K562 (cell line): ENCODE measurements at regions not wholly inside any gene's neighbourhood (a gene's known extent, or its start where the extent isn't known, plus 50 kb on each side); places are given as distances from the start of the nearest gene placed in this dataset.

Experiments used
- ATAC-seq: fragments of 200-7000 bp; cut with Tn5 transposase; 3 replicates; pipeline ENCODE4 v1.9.1; 2020; ENCODE audit warnings: moderate library complexity
- BruUV-seq: library from RNA; stranded (reverse); fragments of 400-500 nt; replicated peaks from 2 replicates; lab custom pipeline; 2021; lab: Mats Ljungman, UMichigan
- CTCF ChIA-PET: fragments of 300-600 bp; formaldehyde crosslinking; extraction: SDS; loops from one replicate; lab custom pipeline; 2021; ENCODE audit warnings: low intra/inter-chr PET ratio; lab: Yijun Ruan, JAX
- POLR2A ChIA-PET: fragments of 300-600, 350-650 bp; sonication (Branson Sonifier 250); formaldehyde crosslinking; extraction: SDS; loops from one replicate; lab custom pipeline; 2021; ENCODE audit warnings: antibody characterized with exemption, inconsistent platforms; lab: Yijun Ruan, JAX
- DNase-seq, 4 experiments: peaks; one replicate each; pipeline versions ENCODE4 v3.0.0 to v3.0.0-alpha.2; 2011 to 2018; ENCODE audit warnings: low spot score in 3 of 4, mixed read lengths in 3 of 4; ENCODE audit errors: extremely low read depth in 1 of 4
- FAIRE-seq: peaks from 2 replicates; lab custom pipeline; 2011; peaks lifted over from hg19 to GRCh38; lab: Jason Lieb, UNC
- H2AFZ ChIP-seq: 2 replicates; pipeline ENCODE4 v1.6.0; 2011; ENCODE audit warnings: low read depth, low read length, control low read depth, inconsistent platforms
- H3K27ac ChIP-seq: fragments of 200-600 bp; 3 replicates; pipeline ENCODE4 v1.8.0; 2011; ENCODE audit warnings: low read depth, mild to moderate bottlenecking, control low read depth, inconsistent platforms, low read length, moderate library complexity, mixed read lengths; ENCODE audit errors: extremely low read depth
- H3K27me3 ChIP-seq, 2 experiments: fragments of 300-600 bp in 1 of 2; 2 replicates in 1 of 2; 3 replicates in 1 of 2; pipeline versions ENCODE4 v1.6.0 to v1.8.0; 2011; ENCODE audit warnings: inconsistent platforms in 2 of 2, low read length in 2 of 2, mild to moderate bottlenecking in 1 of 2, mixed read lengths in 1 of 2, moderate library complexity in 1 of 2; ENCODE audit not compliant: control insufficient read depth in 2 of 2, insufficient read depth in 2 of 2
- H3K36me3 ChIP-seq: fragments of 300-600 bp; 3 replicates; pipeline ENCODE4 v1.8.0; 2011; ENCODE audit warnings: mild to moderate bottlenecking, low read length, inconsistent platforms; ENCODE audit not compliant: control insufficient read depth, insufficient read depth
- H3K4me1 ChIP-seq, 2 experiments: fragments of 200-600 bp in 1 of 2; replicated peaks in 1 of 2; 2 replicates in 1 of 2; 3 replicates in 1 of 2; pipeline versions ENCODE4 v1.5.1 to v1.8.0; 2011; ENCODE audit warnings: inconsistent platforms in 2 of 2, low read length in 2 of 2, mild to moderate bottlenecking in 1 of 2, mixed read lengths in 1 of 2, moderate library complexity in 1 of 2; ENCODE audit not compliant: control insufficient read depth in 2 of 2, insufficient read depth in 2 of 2
- H3K4me2 ChIP-seq: 2 replicates; pipeline ENCODE4 v1.6.1; 2011; ENCODE audit warnings: low read length, control low read depth, inconsistent platforms, mixed read lengths; ENCODE audit not compliant: insufficient read depth
- H3K4me3 ChIP-seq: fragments of 200-600 bp; sonication (generic), shearing (Covaris generic); 2 replicates; pipeline ENCODE4 v1.5.1; 2016; ENCODE audit warnings: control low read depth, inconsistent platforms
- H3K79me2 ChIP-seq: fragments of 200-600 bp; 3 replicates; pipeline ENCODE4 v1.8.0; 2011; ENCODE audit warnings: low read length, inconsistent platforms; ENCODE audit not compliant: control insufficient read depth, insufficient read depth
- H3K9ac ChIP-seq, 2 experiments: 2 replicates each; pipeline versions ENCODE4 v1.6.0 to v1.6.1; 2011; ENCODE audit warnings: low read depth in 2 of 2, low read length in 2 of 2, control low read depth in 1 of 2, inconsistent platforms in 1 of 2, mild to moderate bottlenecking in 1 of 2, mixed read lengths in 1 of 2; ENCODE audit not compliant: insufficient read depth in 1 of 2
- H3K9me1 ChIP-seq: one replicate; pipeline ENCODE4 v1.6.0; 2011; ENCODE audit warnings: inconsistent platforms, mild to moderate bottlenecking, low read length, moderate library complexity; ENCODE audit not compliant: control insufficient read depth, insufficient read depth
- H3K9me3 ChIP-seq: replicated peaks from 2 replicates; pipeline ENCODE4 v1.5.1; 2011; ENCODE audit warnings: low read depth, low read length, inconsistent platforms; ENCODE audit not compliant: control insufficient read depth, insufficient read depth
- H4K20me1 ChIP-seq: replicated peaks from 2 replicates; pipeline ENCODE4 v1.6.1; 2011; ENCODE audit warnings: low read length, inconsistent platforms, mixed read lengths; ENCODE audit not compliant: control insufficient read depth, insufficient read depth
- HDAC8 ChIP-seq: fragments of 450-650 bp; IDR thresholded peaks from 2 replicates; pipeline ENCODE4 v1.6.1; 2016; ENCODE audit warnings: mild to moderate bottlenecking, missing genetic modification characterization, moderate library complexity, missing compliant biosample characterization
- PPARD ChIP-seq: fragments of 250-450 bp; sonication (Bioruptor Pico); IDR thresholded peaks from 2 replicates; pipeline ENCODE4 v1.8.0; 2022; ENCODE audit warnings: inconsistent platforms, mild to moderate bottlenecking, moderate library complexity
- TAF1 ChIP-seq: IDR thresholded peaks from 2 replicates; pipeline ENCODE4 v1.6.1; 2011; ENCODE audit warnings: mild to moderate bottlenecking, low read length, moderate library complexity; ENCODE audit not compliant: insufficient read depth, control insufficient read depth, severe bottlenecking; ENCODE audit errors: extremely low read depth
- ZBTB26 ChIP-seq: fragments of 450-650 bp; formaldehyde crosslinking; IDR thresholded peaks from 2 replicates; pipeline ENCODE4 v1.4.0; 2022; ENCODE audit warnings: missing genetic modification characterization
- ZNF561 ChIP-seq: fragments of 450-650 bp; formaldehyde crosslinking; conservative IDR thresholded peaks from 2 replicates; pipeline ENCODE4 v1.4.0; 2020; ENCODE audit warnings: mild to moderate bottlenecking, moderate library complexity
- WGBS: fragments of 100-300 bp; shearing (Covaris generic); methylation state at CpG from one replicate; pipeline ENCODE4 v1.1.6; 2016; ENCODE audit warnings: low coverage, mixed read lengths; ENCODE audit not compliant: insufficient coverage; ENCODE audit errors: missing lambda C conversion rate; 5-methylcytosine and 5-hydroxymethylcytosine counted together
- in situ Hi-C: fragments of 300-500 bp; cut with MboI; formaldehyde crosslinking; loops from 4 replicates; pipeline ENCODE4 v1.15.0; 2018; ENCODE audit warnings: inconsistent platforms, mixed read lengths
- intact Hi-C: fragments of 100-400 bp; cut with micrococcal nuclease; formaldehyde crosslinking; loops from 2 replicates; pipeline ENCODE4 v1.14.2; 2022

GRCh38 chr7:66537380-66537779 lies 91.3 kb upstream of the KCTD7 start:
- Histone ChIP-seq H3K4me3 (no peak overlapping the region), H3K79me2 (no peaks in the 10 kb centered on the region; the same call in 2 of the 3 replicates), H3K36me3 (peaks cover 15% of the 10 kb centered on the region), H3K27me3 (no peaks in the 10 kb centered on the region), H3K9me1 (no peaks in the 10 kb centered on the region), H3K27ac (no peak overlapping the region), H3K4me1 (peaks cover 25 to 42% of the 10 kb centered on the region in 2 experiments; a peak in 4 of 5 replicates)
- in situ Hi-C loops = no loop called here
- CTCF ChIA-PET = no interaction called here
- POLR2A ChIA-PET = interaction anchor here (0.6 to 1.6 kb wide), 2 partner anchors 10 to 391 kb away, joined by 3 to 5 read pairs; no protein-coding TSS in a partner anchor
- WGBS = 74% methylated on average over 10 of the region's 10 CpGs
- DNase-seq = no peak
- no peak for TF ChIP-seq TAF1
- no peak for TF ChIP-seq ZNF561 (CRISPR knock-in tag)
- TF ChIP-seq HDAC8 (tag) = no peak
- TF ChIP-seq ZBTB26 (CRISPR knock-in tag) = no peak
- TF ChIP-seq PPARD (CRISPR knock-in tag) = no peak
- TF ChIP-seq, all 486 proteins: peak for 0
- Histone ChIP-seq H3K4me2 (no peak overlapping the region), H4K20me1 (peaks cover 31% of the 10 kb centered on the region; the same call in 1 of the 2 replicates), H3K9ac (no peak overlapping the region; a peak in 1 of 4 replicates), H3K9me3 (no peaks in the 10 kb centered on the region), H2AFZ (no peak overlapping the region)
- FAIRE-seq (no peak), ATAC-seq (no peak)
- BruUV-seq = no TSS peak
- intact Hi-C loops = loop anchor here (10.0 kb wide), 1 partner anchor 503 kb away; no protein-coding TSS in a partner anchor
